ENCODE measurements at regions not wholly inside any gene's neighbourhood (a gene's known extent, or its start where the extent isn't known, plus 50 kb on each side); places are given as distances from the start of the nearest gene placed in this dataset.
"Not testable (repeated sequence)": the region's sequence is repeated elsewhere in the genome, so short reads cannot be mapped to it uniquely, and the experiment has no call there.

DNA sequence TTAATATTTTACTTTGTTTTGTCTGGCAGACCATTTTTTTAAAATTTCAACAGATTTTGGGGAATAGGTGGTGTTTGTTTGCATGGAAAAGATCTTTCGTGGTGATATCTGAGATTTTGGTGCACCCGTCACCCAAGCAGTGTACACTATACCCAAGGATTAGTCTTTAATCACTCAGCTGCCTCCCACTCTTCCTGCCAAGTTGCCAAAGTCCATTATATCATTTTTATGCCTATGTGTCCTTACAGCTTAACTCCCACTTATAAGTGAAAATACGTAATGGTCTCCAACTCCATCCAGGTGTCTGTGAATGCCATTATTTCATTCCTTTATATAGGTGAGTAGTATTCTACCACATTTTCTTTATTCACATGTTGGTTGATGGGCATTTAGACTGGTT, 281.7 kb upstream of the GK2 start:
- H3K27me3 Mint-ChIP-seq: no peaks in the 10 kb centered on the region
- no peak overlapping the region for H3K27ac Mint-ChIP-seq
- no peaks in the 10 kb centered on the region for H3K36me3 Mint-ChIP-seq (ENCODE audit: low read depth)
- H3K4me1 Mint-ChIP-seq (ENCODE audit: low read depth): no peaks in the 10 kb centered on the region
- no peak overlapping the region for H3K4me3 Mint-ChIP-seq
- peaks cover 22% of the 10 kb centered on the region for H3K9me3 Mint-ChIP-seq
- intact Hi-C loops (cut with micrococcal nuclease): no loop called here

DNA sequence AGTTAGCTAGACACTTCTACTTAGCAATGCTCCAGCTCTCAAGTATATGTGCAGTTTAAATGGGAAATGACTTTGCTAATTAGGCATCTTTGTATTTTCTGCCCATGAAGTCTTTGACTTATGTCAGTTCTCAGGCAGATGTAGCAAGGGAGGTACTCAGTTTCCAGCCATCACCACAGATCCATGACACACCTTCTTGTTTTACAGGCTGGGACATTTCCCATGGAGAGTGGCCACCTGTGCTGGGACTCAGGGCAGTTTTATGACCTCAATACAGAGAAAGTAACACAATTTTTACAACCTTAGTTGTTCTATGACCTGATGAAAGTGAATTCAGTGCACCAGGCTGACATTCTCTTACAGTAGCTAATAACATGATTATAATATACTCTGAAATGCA, 280.7 kb upstream of the GK2 start:
- Mint-ChIP-seq H3K9me3 (peaks cover 12% of the 10 kb centered on the region), H3K27ac (no peak overlapping the region)
- intact Hi-C loops (cut with micrococcal nuclease): no loop called here

DNA sequence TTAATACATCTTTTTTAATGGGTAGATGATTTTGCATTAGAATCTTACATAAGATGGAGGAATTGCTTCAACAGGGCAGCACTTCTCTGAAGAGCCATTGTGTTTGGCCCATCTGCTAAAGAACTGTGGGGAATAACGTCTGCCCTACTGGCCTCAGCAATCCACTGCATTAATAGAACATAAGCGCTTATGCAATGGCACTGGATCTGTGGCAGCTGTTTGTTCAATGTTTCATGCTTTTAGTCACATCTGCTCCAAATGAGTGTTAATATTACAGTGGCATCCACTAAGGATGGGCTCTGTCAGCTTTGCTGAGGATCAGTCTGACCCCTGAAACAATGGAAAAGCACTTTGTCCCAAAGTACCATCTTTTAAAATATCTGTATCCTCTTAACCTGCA, 279.0 kb upstream of the GK2 start:
- intact Hi-C loops (cut with micrococcal nuclease): no loop called here
- H3K9me3 Mint-ChIP-seq: peaks cover 3% of the 10 kb centered on the region
- no peak overlapping the region for H3K4me3 Mint-ChIP-seq
- H3K27me3 Mint-ChIP-seq: no peaks in the 10 kb centered on the region
- no peaks in the 10 kb centered on the region for H3K4me1 Mint-ChIP-seq (ENCODE audit: low read depth)
- no peak overlapping the region for H3K27ac Mint-ChIP-seq
- no peaks in the 10 kb centered on the region for H3K36me3 Mint-ChIP-seq (ENCODE audit: low read depth)

More for the DNA sequence above, 280.7 kb upstream of the GK2 start:
- H3K4me1 Mint-ChIP-seq (ENCODE audit: low read depth): no peaks in the 10 kb centered on the region
- H3K27me3 Mint-ChIP-seq: no peaks in the 10 kb centered on the region
- no peak overlapping the region for H3K4me3 Mint-ChIP-seq
- H3K36me3 Mint-ChIP-seq (ENCODE audit: low read depth): no peaks in the 10 kb centered on the region

DNA sequence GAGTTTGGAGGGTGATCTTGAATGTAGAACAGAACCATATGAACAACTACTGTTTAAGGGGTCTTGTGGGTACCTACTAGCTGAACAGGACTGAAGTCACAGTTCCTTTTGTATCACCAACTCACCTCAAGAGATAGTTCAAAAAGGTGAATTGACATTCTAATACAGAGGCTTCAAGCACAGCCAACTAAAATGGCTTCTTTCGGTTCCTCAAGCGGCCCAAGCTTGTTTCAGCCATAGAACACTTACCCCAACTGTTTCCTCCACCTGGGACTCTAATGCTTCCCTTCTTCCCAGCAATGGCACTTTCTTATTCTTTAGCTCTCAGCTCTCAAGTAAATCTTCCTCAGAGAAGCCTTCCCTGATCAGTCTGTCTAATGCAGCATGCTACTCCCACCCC, 277.5 kb upstream of the GK2 start:
- Mint-ChIP-seq H3K36me3 (ENCODE audit: low read depth) (no peaks in the 10 kb centered on the region), H3K4me1 (ENCODE audit: low read depth) (no peaks in the 10 kb centered on the region), H3K27ac (no peak overlapping the region), H3K9me3 (peaks cover 8% of the 10 kb centered on the region), H3K27me3 (no peaks in the 10 kb centered on the region), H3K4me3 (no peak overlapping the region)
- intact Hi-C loops (cut with micrococcal nuclease): no loop called here

DNA sequence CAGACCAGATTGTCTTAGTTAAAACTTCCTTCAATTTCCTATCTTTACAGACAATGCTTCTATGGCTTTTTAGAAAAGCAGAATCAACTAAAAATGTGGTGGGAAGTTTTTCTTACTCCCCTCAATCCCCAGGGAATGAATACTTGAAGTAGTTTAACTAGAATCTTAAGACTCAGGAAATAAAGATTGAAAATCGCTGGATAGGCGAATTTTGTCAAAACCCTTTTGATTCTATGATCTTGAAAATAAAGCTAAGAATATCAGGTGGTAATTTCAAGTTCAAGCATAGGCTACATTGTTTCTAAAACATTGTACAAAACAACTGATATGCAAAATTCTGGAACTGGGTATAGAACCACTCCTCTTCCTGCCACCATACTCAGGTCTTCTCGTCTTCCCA, 276.5 kb upstream of the GK2 start:
- no peaks in the 10 kb centered on the region for H3K4me1 Mint-ChIP-seq (ENCODE audit: low read depth)
- H3K27me3 Mint-ChIP-seq: no peaks in the 10 kb centered on the region
- intact Hi-C loops (cut with micrococcal nuclease): no loop called here
- peaks cover 8% of the 10 kb centered on the region for H3K9me3 Mint-ChIP-seq
- no peak overlapping the region for H3K4me3 Mint-ChIP-seq
- no peak overlapping the region for H3K27ac Mint-ChIP-seq
- H3K36me3 Mint-ChIP-seq (ENCODE audit: low read depth): no peaks in the 10 kb centered on the region

DNA sequence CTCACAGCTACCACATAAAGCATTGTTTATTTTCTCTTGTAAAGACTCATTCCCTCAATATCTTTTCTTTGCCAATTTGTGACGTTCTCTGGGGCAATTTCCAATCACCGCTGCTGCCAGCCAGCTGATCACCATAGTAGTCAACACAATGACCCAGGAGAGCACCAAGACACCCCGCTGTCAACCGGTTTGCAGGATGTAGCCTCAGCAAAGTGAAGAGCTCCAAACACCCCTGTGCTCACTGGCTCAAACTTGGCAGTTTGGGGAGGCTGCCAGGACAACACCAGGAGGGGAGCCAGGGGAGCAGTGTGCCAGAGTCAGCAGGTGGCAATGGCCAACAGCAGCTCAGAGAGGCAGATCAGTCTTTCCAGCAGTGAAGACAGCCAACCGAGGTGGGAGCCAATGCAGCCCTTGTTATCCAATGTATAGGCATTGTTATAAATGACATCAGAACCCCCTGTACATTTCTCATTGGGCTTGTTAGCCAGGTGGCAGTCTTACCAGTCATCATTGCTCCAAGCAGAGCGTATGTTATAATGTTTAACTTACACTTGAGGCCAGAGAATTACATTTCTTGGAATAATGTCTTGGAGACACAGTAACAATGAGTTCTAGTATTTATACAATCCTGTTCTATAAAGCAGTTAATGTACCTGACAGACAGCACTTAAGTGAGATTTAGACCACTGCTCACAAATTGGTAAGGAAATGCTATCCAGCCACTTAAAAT, 274.9 kb upstream of the GK2 start:
- intact Hi-C loops (cut with micrococcal nuclease): no loop called here
- Mint-ChIP-seq H3K4me3 (no peak overlapping the region), H3K4me1 (ENCODE audit: low read depth) (no peaks in the 10 kb centered on the region), H3K27me3 (no peaks in the 10 kb centered on the region), H3K9me3 (peaks cover 8% of the 10 kb centered on the region), H3K36me3 (ENCODE audit: low read depth) (no peaks in the 10 kb centered on the region), H3K27ac (no peak overlapping the region)

DNA sequence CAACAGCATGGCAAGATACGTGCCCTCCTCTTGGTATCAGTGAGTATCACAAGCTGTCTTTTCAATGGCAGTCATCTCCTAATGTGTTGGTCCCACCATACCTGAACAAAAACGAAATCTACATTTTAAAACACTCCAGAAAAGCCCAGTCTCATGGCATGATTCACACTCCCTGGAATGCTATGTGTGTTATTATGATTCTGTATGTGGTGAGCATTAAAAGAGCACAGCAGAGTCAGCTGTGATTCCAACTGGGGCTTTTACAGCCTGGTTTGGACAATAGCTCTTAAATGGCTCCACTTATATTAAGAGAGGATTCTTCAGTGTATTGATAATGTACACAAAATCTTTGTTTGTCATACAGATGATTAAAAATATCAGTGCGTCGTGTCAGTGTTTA, 274.1 kb upstream of the GK2 start:
- no peaks in the 10 kb centered on the region for H3K36me3 Mint-ChIP-seq (ENCODE audit: low read depth)
- H3K27me3 Mint-ChIP-seq: no peaks in the 10 kb centered on the region
- no peak overlapping the region for H3K4me3 Mint-ChIP-seq
- H3K9me3 Mint-ChIP-seq: peaks cover 8% of the 10 kb centered on the region
- H3K27ac Mint-ChIP-seq: no peak overlapping the region
- intact Hi-C loops (cut with micrococcal nuclease): no loop called here
- no peaks in the 10 kb centered on the region for H3K4me1 Mint-ChIP-seq (ENCODE audit: low read depth)

DNA sequence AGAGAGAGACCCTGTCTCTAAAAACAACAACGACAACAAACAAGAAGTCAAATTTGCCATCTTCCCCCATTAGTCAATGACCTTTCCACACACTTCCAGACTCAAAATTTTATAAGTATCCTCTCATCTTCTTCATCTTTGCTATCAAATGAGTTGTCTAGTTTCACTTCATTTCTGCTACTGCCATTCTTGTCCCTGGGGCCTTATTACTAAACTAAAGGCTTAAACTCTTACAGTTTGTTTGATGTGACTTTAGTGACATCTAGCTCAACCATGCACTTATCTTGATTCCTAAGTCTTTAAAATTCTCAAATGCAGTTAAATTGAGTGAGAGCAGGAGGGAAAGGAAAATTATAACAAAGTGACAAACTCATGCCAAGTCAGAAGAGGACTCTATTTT, 271.8 kb upstream of the GK2 start:
- Mint-ChIP-seq H3K27ac (no peak overlapping the region), H3K9me3 (peaks cover 8% of the 10 kb centered on the region)

DNA sequence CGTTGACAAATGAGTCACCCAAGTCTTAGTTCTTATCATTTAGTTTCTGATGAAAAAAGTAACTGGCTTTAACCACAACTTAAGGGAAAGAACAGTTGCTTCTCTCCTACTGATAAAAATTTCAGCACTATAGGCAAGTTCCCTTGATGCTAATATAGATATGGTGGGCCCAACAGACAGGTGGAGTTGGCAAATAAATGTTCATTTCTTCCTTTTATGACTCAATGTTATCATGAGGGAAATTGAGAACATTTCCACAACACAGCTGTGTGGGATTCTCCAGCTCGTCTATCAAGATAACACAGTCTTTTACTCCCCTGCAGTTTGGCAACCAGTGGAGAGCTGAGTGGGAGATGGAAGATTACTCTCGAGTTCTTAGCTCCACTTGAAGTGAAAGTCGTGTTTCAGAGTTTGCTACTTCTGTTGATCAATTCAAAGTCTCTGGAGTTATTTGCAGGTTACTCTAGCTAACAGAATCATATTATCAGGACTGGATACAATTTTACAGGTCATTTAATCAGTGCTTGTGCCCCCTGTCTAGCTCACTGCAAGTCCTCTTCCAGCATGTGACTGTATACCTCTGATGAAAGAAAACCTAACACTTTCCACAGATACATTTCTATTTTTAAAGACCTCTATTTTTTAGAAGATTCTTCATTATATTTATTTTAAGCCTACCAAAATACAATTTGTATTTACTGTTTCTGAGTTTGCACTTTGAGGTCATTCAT, 270.6 kb upstream of the GK2 start:
- Mint-ChIP-seq H3K36me3 (ENCODE audit: low read depth) (no peaks in the 10 kb centered on the region), H3K27ac (no peak overlapping the region), H3K27me3 (no peaks in the 10 kb centered on the region), H3K4me1 (ENCODE audit: low read depth) (no peaks in the 10 kb centered on the region), H3K4me3 (no peak overlapping the region), H3K9me3 (peaks cover 8% of the 10 kb centered on the region)
- intact Hi-C loops (cut with micrococcal nuclease): no loop called here

More for the DNA sequence above, 271.8 kb upstream of the GK2 start:
- H3K4me1 Mint-ChIP-seq (ENCODE audit: low read depth): no peaks in the 10 kb centered on the region
- no peaks in the 10 kb centered on the region for H3K27me3 Mint-ChIP-seq
- no peak overlapping the region for H3K4me3 Mint-ChIP-seq
- no peaks in the 10 kb centered on the region for H3K36me3 Mint-ChIP-seq (ENCODE audit: low read depth)
- intact Hi-C loops (cut with micrococcal nuclease): no loop called here

DNA sequence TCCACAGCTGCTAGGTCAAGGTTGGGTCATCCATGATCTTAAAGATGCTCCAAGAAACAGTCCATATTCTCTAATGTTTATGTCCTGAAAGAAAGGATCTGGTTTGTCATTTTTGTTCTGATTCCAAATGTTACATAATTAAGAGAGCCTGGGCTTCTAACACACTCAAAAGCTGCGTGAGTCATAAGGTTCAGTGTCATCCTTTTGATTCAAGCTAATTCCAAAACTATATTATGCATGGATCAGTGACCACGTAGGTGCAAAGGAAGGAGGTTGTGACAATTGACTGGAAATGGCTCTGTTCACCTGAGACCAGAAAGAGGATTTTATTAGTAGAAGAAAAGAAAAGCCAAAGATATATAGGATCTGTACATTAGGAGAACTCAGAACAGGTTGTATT, 268.7 kb upstream of the GK2 start:
- intact Hi-C loops (cut with micrococcal nuclease): no loop called here
- no peaks in the 10 kb centered on the region for H3K27me3 Mint-ChIP-seq
- H3K27ac Mint-ChIP-seq: no peak overlapping the region
- H3K4me1 Mint-ChIP-seq (ENCODE audit: low read depth): no peaks in the 10 kb centered on the region
- H3K9me3 Mint-ChIP-seq: peaks cover 15% of the 10 kb centered on the region
- H3K4me3 Mint-ChIP-seq: no peak overlapping the region
- no peaks in the 10 kb centered on the region for H3K36me3 Mint-ChIP-seq (ENCODE audit: low read depth)

DNA sequence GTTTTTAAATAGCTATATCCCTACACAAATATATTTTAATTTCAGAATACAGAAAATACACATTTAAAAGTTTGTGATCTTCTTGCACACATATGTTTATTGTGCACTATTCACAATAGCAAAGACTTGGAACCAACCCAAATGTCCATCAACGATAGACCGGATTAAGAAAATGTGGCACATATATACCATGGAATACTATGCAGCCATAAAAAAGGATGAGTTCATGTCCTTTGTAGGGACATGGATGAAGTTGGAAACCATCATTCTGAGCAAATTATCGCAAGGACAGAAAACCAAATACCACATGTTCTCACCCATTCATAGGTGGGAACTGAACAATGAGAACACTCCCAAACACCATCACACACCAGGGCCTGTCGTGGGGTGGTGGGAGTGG, 266.9 kb upstream of the GK2 start:
- H3K27me3 Mint-ChIP-seq; H3K4me1 Mint-ChIP-seq (ENCODE audit: low read depth); H3K36me3 Mint-ChIP-seq (ENCODE audit: low read depth); H3K27ac Mint-ChIP-seq; H3K4me3 Mint-ChIP-seq; intact Hi-C loops (cut with micrococcal nuclease): not testable (repeated sequence)
- H3K9me3 Mint-ChIP-seq: peaks cover 31% of the 10 kb centered on the region

DNA sequence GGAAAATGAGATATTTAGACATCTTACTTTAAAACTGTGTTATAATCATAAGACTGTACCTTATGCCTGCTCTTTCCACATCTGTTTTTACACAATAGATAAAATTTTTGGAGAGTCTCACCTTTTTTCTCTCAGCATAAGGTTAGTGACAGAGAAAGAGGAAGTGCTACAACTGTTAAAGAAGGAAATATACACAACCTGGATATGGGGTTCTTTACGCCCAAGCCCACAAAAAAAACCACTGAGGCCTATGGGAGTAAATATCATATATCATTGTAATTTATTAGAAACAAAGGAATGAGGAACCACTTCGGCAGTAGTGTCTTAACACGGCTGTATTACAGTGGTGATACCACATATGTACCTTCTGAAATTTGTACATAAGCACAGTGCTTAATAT, 265.9 kb upstream of the GK2 start:
- intact Hi-C loops (cut with micrococcal nuclease): no loop called here
- H3K36me3 Mint-ChIP-seq (ENCODE audit: low read depth): no peaks in the 10 kb centered on the region
- peaks cover 42% of the 10 kb centered on the region for H3K9me3 Mint-ChIP-seq
- H3K4me1 Mint-ChIP-seq (ENCODE audit: low read depth): no peaks in the 10 kb centered on the region
- H3K27me3 Mint-ChIP-seq: no peaks in the 10 kb centered on the region
- H3K4me3 Mint-ChIP-seq: no peak overlapping the region
- H3K27ac Mint-ChIP-seq: no peak overlapping the region

DNA sequence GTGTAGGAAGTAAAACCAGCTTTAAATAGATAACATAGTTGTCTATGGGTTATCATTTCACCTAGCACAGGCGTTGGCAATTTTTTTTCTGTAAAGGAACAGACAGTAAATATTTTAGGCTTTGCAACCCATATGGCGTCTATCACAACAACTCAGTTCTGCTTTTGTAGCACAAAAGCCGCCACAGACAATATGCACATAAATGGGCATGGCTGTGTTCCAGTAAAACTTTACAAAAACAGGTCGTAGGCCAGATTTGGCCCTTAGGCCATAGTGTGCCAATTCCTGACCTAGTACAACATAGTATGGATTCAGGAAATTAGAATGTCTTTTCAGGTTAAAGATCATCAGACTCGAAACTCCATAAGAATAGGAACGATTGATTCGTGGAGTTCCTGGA, 265.3 kb upstream of the GK2 start:
- Mint-ChIP-seq H3K27ac (no peak overlapping the region), H3K36me3 (ENCODE audit: low read depth) (no peaks in the 10 kb centered on the region), H3K9me3 (peaks cover 47% of the 10 kb centered on the region), H3K27me3 (no peaks in the 10 kb centered on the region), H3K4me1 (ENCODE audit: low read depth) (no peaks in the 10 kb centered on the region), H3K4me3 (no peak overlapping the region)
- intact Hi-C loops (cut with micrococcal nuclease): no loop called here

DNA sequence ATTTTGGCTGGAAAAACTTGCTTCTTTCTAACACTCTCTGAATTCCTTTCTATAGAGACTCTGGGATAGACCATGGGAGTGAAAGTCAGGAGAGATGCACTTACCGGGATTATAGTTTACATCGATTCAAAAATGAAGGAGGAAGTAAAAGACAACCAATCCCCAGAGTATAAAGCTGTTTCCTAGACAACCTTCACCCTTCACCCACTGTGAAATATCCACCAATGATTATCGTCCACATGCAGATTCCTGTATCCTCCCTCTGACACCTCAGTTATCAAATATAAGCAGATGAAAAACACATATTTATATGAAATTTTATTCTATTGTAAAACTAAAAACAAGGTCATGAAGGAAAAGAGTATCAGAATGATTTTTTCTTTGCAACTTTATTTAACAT, 258.8 kb upstream of the GK2 start:
- Mint-ChIP-seq H3K4me3 (no peak overlapping the region), H3K27me3 (no peaks in the 10 kb centered on the region), H3K36me3 (ENCODE audit: low read depth) (no peaks in the 10 kb centered on the region), H3K9me3 (peaks cover 42% of the 10 kb centered on the region), H3K4me1 (ENCODE audit: low read depth) (no peaks in the 10 kb centered on the region), H3K27ac (no peak overlapping the region)
- intact Hi-C loops (cut with micrococcal nuclease): no loop called here

DNA sequence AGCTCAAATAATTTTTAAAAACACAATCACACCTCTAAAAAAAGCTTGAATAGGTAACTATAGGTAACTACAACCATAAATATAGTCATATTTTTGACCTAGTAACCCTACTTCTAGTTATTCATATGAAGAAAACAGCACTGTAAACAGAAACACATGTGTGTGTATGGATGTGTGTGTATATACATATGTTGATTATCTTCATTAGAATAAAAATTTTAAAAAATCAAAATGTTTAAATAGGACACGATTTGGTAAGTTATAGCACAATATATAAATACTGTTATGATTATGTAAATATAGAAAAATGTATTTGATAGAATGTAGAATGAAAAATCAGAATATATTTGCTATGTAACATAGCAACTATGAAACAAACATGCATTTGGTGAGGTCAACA, 258.1 kb upstream of the GK2 start:
- Mint-ChIP-seq H3K4me1 (ENCODE audit: low read depth) (no peaks in the 10 kb centered on the region), H3K27ac (no peak overlapping the region), H3K36me3 (ENCODE audit: low read depth) (no peaks in the 10 kb centered on the region), H3K4me3 (no peak overlapping the region), H3K27me3 (no peaks in the 10 kb centered on the region), H3K9me3 (peaks cover 35% of the 10 kb centered on the region)
- intact Hi-C loops (cut with micrococcal nuclease): no loop called here

Data from dendritic cell treated with granulocyte-macrophage colony-stimulating factor and Interleukin-4, amounts not matched to agents 40 ng/mL and 50 ng/mL, for 4 days (primary cell).